ENCODE measurements at regions not wholly inside any gene's neighbourhood (a gene's known extent, or its start where the extent isn't known, plus 50 kb on each side); places are given as distances from the start of the nearest gene placed in this dataset.
"Not testable (repeated sequence)": the region's sequence is repeated elsewhere in the genome, so short reads cannot be mapped to it uniquely, and the experiment has no call there.

DNA sequence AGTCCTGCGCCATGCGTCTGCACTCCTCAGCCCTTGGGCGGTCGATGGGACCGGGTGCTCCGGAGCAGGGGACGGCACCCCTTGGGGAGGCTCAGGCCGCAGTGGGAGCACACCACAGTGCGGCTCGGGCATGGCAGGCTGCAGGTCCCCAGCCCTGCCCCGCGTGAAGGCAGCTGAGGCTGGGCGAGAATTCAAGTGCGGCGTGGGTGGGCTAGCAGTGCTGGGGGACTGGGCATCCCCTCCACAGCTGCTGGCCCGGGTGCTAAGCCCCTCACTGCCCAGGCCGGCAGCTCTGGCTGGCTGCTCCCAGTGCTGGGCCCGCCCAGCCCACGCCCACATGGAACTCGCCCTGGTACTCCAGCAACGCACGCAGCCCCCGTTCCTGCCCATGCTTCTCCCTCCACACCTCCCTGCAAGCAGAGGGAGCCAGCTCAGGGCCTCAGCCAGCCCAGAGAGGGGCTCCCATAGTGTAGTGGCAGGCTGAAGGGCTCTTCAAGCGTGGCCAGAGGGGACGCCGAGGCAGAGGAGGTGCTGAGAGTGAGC is 198.3 kb upstream of the CNTNAP5 start:
- DNase-seq = no peak

DNA sequence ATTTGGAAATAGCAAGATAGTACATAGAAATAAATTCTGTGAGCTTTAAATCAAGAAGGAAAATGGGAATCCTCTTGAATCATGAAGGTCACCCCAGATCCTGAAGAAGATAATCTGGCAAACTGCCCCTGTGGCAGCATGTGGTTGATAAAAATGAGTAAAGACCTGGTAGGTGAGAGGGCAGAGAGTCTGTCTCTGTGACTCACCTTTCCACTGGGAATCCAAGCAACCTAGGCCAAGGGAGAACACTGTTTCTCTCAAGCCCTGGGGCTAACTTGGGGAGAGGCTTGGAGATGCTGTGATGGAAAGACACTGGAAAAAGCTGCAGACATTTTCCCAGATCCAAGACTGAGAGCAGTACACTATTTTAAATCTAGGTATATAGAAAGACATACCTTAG is 185.8 kb upstream of the CNTNAP5 start:
- no peak for DNase-seq

DNA sequence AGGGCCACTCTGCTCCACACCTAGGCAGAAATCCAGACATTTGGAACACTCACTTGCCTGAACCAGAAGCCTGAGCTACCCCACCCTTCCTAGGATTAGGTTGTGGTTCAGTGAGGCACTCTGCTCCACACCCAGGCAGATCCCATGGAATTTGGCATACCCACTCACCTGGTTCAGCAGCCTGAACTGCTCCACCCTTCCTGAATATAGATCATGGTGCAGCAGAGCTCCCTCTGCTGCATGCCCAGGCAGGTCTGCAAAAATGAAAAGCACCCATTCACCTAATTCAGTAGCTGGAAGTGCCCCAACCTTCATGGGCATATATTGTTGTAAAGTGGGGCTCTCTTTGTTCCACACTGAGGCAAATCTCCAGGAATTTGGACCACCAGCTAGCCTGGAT is 185.1 kb upstream of the CNTNAP5 start:
- no peak for DNase-seq

DNA sequence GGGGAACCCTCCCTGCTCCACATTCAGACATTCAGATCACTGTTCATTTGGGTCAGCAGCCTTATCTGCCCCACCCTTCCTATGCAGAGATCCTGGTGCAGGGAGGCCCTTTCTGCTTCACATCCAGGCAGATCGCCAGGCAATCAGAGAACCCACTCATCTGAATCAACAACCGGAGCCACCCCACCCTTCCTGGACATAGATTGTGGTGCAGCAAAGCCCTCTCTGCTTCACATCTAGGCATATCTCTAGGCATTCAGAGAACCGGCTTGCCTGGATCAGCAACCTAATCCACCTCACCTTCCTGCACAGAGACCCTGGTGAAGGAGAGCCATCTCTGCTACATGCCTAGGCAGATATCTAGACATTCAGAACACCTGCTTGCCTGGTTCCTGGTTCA is 184.5 kb upstream of the CNTNAP5 start:
- DNase-seq = no peak

DNA sequence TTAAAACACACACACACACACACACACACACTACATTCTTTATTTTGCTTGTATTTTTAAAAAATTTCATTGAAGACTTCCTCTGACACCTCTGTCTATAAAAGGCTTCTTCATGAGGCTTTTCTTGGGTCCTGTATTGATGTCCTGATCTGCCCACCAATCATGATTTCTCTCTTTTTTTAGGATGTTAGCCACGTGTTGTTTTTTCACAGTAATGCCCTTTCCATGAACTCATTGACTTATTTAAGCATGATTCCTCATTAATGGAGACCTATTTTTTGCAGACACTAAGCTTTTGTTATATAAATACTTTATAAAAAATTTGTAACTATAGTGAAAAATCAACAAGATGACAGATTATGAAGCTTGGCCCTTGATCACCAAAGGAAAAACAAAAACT is 173.8 kb upstream of the CNTNAP5 start:
- DNase-seq = no peak

DNA sequence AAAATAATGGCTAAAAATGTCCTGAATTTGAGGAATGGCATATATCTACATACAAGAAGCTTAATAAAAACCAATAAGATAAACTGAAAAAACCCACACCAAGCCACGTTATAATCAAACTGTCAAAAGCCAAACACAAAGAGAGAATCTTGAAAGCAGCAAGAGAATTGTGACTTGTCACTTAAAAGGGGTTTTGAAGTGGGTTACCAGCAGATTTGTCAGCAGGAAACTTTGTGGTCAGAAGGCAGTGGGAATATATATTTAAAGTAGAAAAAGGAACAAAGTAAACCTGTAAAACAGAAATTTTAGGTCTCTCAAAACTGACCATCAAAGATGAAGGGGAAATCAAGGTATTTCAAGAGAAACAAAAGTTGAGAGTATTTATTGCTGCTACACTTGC is 171.9 kb upstream of the CNTNAP5 start:
- DNase-seq = no peak

DNA sequence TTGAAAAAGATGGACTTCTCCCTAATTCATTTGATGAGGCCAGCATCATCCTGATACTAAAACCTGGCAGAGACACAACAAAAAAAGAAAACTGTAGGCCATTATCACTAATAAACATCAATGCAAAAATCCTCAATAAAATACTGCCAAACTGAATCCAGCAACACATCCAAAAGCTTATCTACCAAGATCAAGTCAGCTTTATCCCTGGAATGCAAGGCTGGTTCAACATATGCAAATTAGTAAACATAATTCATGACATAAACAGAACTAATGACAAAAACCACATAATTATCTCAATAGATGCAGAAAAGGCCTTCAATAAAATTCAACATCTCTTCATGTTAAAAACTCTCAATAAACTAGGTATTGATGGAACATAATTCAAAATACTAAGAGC is 166.1 kb upstream of the CNTNAP5 start:
- not testable (repeated sequence) for DNase-seq

DNA sequence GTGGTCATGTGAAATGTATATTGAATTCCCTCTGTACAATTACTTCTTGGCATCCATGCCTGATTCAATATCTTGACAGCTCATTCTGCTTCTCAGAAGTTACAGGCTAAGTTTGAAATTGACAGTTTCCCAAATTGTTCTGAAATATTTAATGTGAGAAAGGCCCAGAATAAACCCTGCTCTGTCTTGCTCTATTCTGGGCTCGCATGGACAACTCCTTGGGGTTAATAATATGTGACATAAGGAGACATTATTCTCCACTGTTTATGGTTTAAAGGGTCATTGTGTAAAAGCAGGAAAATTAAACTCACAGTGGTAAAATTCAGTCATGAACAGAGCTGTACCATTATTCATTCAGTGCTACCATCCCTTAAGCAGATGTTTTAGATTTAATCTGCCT is 160.7 kb upstream of the CNTNAP5 start:
- no peak for DNase-seq

DNA sequence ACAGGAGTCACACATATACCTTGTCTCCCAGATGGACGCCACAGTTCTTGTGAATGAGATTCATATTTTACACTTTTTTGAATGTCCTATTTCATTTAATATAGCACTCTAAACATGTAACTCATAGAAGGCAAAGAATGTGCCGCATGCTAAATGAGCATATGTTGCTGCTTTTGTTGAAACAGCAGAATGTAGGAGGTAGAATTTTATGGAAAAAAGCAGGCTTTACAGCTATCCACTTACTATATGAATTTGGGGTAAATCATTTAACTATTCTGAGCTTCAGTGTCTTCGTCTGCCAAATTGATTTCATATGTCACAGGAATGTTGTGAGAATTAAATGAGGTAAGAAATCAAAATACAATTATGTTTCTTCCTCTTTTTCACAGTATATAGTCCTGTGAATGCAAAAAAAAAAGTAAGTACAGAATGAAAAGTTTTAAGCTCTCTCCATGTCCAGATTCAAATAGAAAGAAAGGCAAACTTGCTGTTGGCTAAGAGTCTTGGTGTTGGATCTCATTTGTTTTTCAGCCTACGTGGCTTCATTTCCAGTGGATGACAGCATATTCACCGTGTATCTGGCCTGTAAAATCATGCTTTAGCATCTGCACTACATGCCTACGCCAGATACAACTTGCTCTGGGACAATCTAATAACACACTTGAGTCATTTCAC is 154.7 kb upstream of the CNTNAP5 start:
- DNase-seq = no peak

DNA sequence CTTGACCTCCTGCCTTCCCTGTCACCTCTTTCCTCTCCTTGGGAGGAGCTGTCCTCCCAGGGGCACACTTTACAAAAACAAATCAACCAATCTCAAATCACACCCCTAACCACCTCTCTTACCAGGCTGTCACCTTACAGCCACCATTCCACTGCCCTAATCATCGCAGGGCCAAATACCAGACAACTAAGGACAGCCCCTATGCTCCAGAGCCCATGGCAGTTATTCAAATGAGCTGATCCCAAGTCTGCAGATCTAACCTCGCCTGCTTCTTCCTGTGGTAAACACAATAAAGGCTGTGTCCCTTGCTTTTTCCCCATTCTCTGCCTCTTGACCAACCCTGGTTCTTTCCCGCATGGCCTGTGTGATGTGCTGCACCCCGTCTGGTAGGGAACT is 154.2 kb upstream of the CNTNAP5 start:
- DNase-seq = no peak

DNA sequence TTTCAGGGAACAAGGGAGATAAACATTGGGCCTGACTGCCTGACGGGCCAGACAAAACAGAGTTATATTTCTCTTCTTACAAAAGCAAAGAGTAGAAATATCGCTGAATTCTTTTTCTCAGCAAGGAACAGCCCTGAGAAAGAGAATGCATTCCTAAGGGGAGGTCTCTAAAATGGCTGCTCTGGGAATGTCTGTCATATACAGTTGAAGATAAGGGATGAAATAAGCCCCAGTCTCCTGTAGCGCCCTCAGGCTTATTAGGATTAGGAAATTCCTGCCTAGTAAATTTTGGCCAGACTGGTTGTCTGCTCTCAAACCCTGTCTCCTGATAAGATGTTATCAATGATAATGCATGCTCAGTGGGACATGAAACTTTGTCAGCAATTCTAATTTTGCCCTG is 134.9 kb upstream of the CNTNAP5 start:
- DNase-seq = no peak

DNA sequence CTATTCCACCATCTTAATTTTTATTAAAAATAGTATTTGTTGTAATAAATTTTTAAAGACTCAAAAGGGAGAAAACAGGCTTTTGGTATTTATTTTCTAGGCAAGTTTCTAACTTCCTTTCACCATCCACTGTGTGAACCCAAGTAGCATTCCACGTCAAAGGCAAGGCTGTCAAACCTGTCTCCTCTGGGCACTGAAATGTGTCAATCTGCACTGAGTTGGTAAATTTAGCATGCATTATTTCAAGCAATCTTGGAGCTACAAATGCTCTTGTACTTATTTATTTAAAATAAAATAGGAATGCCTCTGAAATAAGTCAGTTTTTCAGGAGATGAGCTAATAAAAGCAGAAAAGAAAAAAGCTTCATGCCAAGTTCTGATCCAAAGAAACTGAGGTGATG is 130.9 kb upstream of the CNTNAP5 start:
- DNase-seq = no peak

DNA sequence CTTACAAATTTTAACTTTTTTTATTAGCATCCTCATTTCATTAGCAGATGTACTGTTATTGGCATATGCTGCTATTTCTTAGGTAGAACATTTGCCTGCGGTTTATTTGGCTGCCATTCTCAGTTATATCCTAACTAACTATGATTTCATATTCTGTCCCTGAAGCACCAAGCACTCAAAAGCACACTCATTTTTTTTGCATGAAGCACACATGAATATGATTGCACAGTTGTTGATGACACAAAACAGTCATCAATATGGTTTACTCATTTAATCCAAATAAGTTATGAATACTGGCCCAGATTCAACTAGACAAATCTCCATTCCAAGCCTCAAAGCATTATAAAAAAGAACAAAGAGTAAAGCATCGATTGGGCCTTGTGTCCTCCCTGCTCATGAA is 129.4 kb upstream of the CNTNAP5 start:
- no peak for DNase-seq

DNA sequence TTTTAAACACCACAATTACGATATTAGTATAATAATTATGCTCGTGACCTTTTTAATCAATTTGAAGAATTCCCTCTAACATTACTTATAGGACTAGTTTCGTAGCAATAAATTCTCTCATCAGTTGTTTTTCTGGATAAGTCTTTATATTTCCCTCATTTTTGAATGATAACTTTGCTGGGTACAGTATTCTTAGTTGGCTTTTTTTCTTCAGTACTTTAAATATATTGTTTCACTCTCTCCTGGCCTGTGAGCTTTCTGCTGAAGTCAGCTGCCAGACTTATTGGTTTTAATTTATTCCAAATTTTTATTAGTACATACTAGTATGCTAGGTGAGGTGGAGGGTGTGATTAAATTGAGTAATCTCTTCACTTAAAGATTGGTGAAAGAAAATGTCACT is 123.8 kb upstream of the CNTNAP5 start:
- DNase-seq = no peak

DNA sequence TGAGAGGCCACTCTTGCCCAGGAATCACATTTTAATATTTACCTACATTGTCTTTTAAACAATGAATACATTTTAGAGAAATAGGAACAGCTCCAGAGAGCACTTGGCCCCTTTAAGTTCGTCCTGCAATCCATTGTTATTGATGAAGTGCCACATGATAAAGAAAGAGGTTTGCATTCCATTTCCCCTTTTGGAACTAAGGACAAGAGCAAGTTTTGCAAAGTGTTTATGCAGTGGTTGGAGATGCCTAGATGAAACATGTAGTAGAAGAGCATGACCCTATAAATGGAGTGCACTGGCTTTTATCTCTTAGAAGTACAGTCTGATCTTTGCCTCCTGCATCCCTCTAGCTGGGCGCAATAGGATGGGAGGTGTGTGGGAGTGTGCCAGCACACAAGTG is 118.7 kb upstream of the CNTNAP5 start:
- DNase-seq = no peak

DNA sequence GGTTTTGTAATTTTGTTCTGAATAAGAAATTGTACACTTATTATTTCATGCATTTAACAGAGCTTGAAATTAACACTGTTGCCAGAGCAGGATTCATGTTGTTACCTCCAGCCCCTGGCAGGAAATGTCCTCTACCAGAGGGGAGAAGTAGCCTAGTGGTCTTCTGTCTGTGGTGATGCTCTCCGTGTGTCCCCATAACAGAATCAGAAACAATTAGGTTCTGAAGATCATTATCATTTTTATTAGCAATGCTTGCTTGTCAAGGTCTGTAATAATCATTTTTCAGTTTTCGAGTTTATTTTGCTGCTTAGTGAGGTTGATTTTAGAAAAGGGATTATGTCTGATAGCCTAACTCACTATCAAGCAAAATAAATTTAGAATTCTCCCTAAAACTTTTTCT is 116.6 kb upstream of the CNTNAP5 start:
- DNase-seq = no peak

DNA sequence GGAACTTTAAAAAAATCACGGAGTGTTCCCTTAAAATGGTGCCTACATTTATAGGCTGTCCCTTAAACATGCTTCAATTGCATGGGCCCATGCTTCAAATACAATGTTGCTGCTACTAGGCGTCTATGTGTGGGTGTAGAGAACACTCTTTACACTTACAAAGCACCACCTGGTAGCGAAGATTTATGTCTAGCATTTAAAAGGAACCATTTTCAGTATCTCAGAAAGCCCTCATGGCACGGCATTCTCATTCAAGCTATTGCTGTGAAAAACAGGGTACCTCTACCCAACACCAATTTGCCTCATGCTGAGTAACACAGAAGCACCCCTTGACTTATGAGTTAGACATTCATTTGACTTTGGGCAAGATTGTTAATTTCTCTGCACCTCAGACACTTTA is 112.9 kb upstream of the CNTNAP5 start:
- DNase-seq = no peak

DNA sequence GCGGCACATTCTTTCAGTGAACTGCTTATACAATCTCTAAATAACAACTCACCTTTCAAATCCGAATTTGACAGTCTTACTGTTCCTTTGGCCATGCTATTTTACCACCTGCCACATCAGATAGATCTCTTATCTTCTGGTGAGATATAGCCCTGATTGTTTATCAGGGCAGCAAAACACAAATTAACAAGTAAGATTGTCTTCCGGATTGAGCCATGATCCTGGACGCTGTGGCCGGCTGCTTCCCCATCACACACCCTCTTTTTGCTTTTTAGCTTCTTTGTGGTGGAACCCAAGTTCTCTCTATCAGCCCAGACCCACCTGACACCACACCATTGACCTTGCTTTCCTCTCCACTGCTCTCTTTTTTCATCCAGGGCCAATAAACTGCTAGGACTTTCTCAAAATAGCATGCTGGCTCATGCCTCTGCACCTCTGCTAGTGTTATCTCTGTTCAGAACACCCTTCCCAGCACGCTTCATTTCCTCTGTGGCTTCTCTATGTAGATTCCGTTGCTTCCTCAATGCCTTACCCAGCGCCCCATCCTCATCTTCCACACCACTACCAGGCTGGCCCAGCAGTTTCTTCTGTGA is 111.8 kb upstream of the CNTNAP5 start:
- DNase-seq = no peak

DNA sequence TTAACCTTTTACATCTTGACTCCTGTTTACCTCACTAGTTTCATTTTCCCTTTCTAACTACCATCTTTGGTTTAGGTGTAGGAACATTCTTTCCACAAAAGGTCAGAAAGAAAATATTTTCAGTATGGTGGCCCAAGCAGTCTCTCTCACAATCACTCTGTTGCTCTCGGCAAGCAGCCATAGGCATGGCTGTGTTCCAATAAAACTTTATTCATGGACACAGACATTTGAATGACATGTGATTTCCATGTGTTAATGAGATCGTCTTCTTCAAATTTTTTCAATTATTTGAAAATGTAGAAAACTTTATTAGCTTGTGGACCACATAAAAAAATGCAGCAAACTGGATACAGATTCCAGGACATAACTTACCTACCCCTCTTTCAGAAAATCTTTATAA is 109.7 kb upstream of the CNTNAP5 start:
- no peak for DNase-seq

DNA sequence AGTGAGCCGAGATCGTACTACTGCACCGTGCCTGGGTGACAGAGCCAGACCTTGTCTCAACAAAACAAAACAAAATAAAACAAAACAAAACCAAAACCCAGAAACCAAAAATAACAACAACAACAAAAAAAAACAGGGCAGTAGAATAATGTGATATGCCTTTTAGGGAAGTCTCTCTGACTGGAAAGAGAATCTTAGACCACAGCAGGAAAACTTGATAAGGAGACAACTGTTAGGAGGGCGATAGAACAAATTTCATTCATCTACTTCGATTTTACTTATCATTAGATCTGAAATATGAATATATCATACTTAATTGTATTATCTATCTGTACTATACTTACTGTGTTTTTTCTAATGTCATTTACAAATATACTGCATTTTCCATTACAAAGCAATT is 109.0 kb upstream of the CNTNAP5 start:
- DNase-seq = no peak

DNA sequence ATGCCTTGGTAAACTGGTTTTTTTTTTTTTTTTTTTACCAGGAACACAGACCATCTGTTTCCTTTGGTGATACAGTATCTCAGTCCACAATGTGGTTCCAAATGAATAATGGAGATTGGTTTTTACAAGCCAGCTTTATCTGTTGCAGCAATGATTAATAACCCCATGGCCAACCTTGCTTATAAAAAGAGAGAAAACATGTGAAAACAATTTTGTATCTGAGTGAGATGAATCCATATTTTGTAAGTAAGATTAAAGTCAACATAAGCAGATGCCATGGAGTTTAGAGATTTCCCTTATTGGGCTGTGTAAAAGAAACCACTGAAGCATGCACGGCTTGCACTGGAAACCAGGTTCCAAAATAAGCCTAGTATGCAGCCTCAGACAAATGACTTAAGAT is 108.6 kb upstream of the CNTNAP5 start:
- DNase-seq = no peak

DNA sequence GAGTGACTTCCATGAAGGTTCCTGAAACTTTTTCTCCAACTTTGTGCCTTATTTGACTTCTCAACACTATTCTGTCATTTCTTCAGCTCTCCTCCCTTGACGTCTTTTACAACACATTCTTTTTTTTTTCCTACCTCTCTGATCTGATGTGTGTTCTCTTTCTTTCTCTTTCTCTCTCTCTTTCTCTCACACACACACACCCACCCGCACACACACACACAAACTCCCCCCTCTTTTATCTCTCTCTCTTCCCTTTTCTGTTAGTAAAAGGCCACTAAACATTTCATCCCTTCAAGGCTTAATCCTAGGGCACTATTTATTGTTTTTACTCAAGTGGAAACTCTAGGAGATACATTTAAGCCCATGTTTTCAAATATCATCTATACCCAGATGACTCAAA is 107.8 kb upstream of the CNTNAP5 start:
- no peak for DNase-seq

DNA sequence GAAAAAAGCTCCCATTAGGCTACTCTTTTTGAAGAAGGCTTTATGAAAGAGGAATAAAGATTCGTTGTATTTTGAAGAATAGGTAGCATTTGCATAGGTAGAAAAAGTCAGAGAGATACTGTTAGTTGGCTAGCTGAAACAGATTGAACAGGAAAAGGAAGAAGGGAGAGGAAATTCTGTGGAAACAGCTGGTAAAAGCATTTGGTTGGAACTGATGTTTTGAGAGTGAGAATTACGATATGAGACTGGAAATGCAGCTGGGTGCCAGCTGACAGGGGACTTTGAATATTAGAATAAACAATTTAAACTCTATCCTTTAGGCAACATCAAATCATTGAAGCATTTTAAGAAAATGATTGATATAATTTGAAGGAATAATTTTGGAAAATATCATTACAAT is 96.7 kb upstream of the CNTNAP5 start:
- no peak for DNase-seq

DNA sequence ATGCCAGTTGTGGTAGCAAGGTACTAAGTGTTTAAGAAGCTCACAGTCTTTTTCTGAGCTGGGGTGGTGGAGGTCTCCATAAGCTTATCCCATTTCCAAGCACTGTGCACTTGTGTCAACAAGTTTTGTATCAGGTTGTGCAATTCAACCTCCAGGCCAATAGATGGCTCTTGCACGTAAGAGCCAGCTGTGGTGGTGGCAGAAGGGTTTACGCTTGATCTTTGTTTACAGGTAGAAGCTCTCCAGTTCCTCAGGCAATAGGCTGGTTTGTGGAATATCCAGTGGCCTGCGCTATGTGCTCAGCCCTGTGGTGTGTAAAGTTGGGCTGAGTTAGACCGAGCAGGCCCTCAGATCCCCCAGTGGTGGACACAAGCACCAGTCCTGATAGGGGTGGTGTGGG is 89.7 kb upstream of the CNTNAP5 start:
- no peak for DNase-seq

DNA sequence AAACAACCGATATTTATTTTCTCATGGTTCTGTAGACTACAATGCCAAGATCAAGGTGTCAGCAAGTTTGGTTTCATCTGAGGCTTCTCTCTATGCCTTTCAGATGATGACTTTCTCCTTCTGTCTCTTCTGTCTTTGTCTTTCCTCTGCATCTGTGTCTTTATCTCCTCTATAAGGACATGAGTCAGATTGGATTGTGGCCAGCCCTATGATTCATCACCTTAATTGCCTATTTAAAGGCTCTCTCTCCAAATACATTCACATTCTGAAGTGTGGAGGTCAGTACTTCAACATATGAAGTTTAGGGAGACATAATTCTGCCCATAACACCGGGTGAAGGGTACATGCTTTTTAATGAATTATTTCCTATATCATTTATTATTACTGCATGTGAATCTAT is 71.2 kb upstream of the CNTNAP5 start:
- no peak for DNase-seq

Data from NCI-H526 (cell line).